Coronary artery (tissue), 2 donors: ENCODE measurements at regions not wholly inside any gene's neighbourhood (a gene's known extent, or its start where the extent isn't known, plus 50 kb on each side); places are given as distances from the start of the nearest gene placed in this dataset.
"Not testable (repeated sequence)": the region's sequence is repeated elsewhere in the genome, so short reads cannot be mapped to it uniquely, and the experiment has no call there.

ENCODE experiments used
- DNase-seq: peaks from one replicate; pipeline ENCODE4 v3.0.0-alpha.2; 2017; ENCODE audit warnings: low spot score
- H3K27ac ChIP-seq, 2 donors: fragments of 200-600 bp; sonication (generic); one replicate each; pipeline ENCODE4 v1.5.1; 2016 to 2019
- H3K4me3 ChIP-seq: fragments of 200-600 bp; sonication (generic); 2 replicates; pipeline ENCODE4 v1.5.1; 2016; ENCODE audit warnings: mild to moderate bottlenecking, moderate library complexity
- CTCF ChIP-seq: fragments of 200-600 bp; sonication (generic); IDR thresholded peaks from one replicate; pipeline ENCODE4 v1.5.1; 2019; ENCODE audit warnings: antibody characterized with exemption

- no peak for DNase-seq
- H3K27ac ChIP-seq = no peak overlapping the region
- no peak overlapping the region for H3K4me3 ChIP-seq
- TF ChIP-seq CTCF = no peak
These were observed 502.8 kb upstream of the TBL1XR1 start for GRCh38 chr3:177700117-177700516.

GRCh38 chr3:177703788-177704187 is 506.5 kb upstream of the TBL1XR1 start:
- no peak for TF ChIP-seq CTCF
- no peak overlapping the region for H3K4me3 ChIP-seq
- no peak for DNase-seq
- no peak overlapping the region for H3K27ac ChIP-seq

DNA sequence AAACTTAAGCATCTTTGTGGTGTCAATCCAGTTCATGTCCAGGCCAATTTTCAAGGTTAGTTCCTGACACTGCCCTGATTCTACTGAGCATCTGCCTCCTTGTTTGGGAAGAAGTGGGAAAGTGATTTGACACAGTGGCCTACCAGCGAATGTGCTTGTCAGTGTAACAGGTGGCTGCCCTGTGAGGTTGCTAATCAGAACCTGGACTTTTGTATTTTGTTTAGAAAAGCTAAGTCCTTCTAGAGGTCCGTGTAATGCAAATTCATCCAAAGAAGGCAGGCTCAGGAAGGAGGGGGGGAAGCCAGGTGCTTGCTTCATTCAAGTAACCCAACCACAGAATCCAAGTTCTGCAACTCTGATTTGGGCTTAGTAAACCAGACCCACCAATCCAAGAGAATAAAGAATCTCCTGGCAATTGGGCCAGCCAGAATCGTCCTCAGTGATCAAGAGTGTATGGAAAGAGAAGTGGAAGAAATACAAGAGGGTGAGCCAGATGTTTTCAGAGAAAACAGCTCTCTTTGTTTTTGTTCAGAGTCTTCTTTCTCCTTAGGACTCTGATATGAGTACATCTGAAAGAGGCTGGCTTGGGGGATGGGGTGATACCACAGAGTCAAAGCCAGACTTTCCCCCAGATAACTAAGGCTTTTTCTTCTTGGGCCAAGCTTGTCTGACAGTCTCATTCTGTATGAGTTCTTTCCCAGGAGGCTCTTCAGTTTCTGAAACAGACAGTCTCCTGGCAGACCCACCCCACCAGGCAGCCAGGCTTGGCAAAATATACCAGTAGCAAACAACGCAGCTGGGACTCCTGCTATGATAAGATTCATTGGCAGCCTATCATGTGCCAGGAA is 508.9 kb upstream of the TBL1XR1 start:
- Histone ChIP-seq H3K4me3 (no peak overlapping the region), H3K27ac (peak overlapping the region in 1 of 2 donors; percentile 11)
- TF ChIP-seq CTCF = no peak
- no peak for DNase-seq

- DNase-seq, H3K4me3 ChIP-seq, H3K27ac ChIP-seq: not testable (repeated sequence)
These were observed 512.2 kb upstream of the TBL1XR1 start for GRCh38 chr3:177709470-177709869.

- no peak overlapping the region for H3K4me3 ChIP-seq
- DNase-seq = no peak
- H3K27ac ChIP-seq = no peak overlapping the region
- TF ChIP-seq CTCF = no peak
These were observed 513.2 kb upstream of the TBL1XR1 start for GRCh38 chr3:177710506-177710905.

DNA sequence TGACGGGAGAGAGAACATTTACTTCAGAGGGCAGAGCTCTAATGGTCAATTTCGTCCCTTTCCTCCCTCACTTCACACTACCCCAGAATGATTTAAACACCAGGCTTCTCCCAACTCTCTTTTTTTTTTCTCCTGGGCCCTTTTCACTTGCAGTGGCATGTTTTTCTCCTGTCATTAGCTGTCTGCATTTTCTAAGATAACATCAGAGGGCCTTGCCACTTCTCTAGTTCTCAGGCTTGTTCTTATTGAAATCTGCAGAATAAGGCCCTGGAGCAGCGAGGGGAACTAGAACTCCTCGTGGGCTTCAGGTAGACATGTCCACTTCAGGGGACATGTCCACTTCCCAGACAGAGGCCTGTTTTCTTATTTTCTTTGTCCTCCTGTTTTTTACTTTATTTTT is 514.4 kb upstream of the TBL1XR1 start:
- no peak for TF ChIP-seq CTCF
- H3K4me3 ChIP-seq = no peak overlapping the region
- DNase-seq = no peak
- H3K27ac ChIP-seq = no peak overlapping the region

- H3K27ac ChIP-seq = no peak overlapping the region
- no peak for DNase-seq
These were observed 516.9 kb upstream of the TBL1XR1 start for GRCh38 chr3:177713928-177714900.

More at GRCh38 chr3:177713928-177714900, 516.9 kb upstream of the TBL1XR1 start:
- TF ChIP-seq CTCF = no peak
- H3K4me3 ChIP-seq = no peak overlapping the region
